Hematopoietic multipotent progenitor cell treated with erythropoietin and hydrocortisone succinate and interleukin-3 and kit ligand, for 8 days (in vitro differentiated cells): ENCODE measurements at regions not wholly inside any gene's neighbourhood (a gene's known extent, or its start where the extent isn't known, plus 50 kb on each side); places are given as distances from the start of the nearest gene placed in this dataset.

ENCODE experiments used
- DNase-seq: peaks from one replicate; pipeline ENCODE4 v3.0.0-alpha.2; 2015

- no peak for DNase-seq
Observed at GRCh38 chr1:232407120-232407519, 222.8 kb downstream of the SIPA1L2 start.

GRCh38 chr1:232405781-232406180 is 224.2 kb downstream of the SIPA1L2 start:
- no peak for DNase-seq

- no peak for DNase-seq
Observed at GRCh38 chr1:232404981-232405731, 224.8 kb downstream of the SIPA1L2 start.

- DNase-seq = no peak
Observed at GRCh38 chr1:232404227-232404626, 225.7 kb downstream of the SIPA1L2 start.

GRCh38 chr1:232403017-232403714 is 226.8 kb downstream of the SIPA1L2 start:
- DNase-seq = no peak

GRCh38 chr1:232398823-232399222 is 231.1 kb downstream of the SIPA1L2 start:
- no peak for DNase-seq

GRCh38 chr1:232393444-232394146 is 236.3 kb downstream of the SIPA1L2 start:
- no peak for DNase-seq

- DNase-seq = no peak
Observed at GRCh38 chr1:232393010-232393409, 236.9 kb downstream of the SIPA1L2 start.

- DNase-seq = no peak
Observed at GRCh38 chr1:232390590-232390989, 239.3 kb downstream of the SIPA1L2 start.

- DNase-seq = no peak
Observed at GRCh38 chr1:232389744-232390143, 240.2 kb downstream of the SIPA1L2 start.

- DNase-seq = no peak
Observed at GRCh38 chr1:232388363-232388762, 241.6 kb downstream of the SIPA1L2 start.

- DNase-seq = no peak
Observed at GRCh38 chr1:232386721-232387510, 243.0 kb downstream of the SIPA1L2 start.

GRCh38 chr1:232386294-232386693 is 243.6 kb downstream of the SIPA1L2 start:
- DNase-seq = no peak

GRCh38 chr1:232385221-232385620 is 244.7 kb downstream of the SIPA1L2 start:
- no peak for DNase-seq

- DNase-seq = no peak
Observed at GRCh38 chr1:232384171-232384883, 245.6 kb downstream of the SIPA1L2 start.

- DNase-seq = no peak
Observed at GRCh38 chr1:232383455-232384123, 246.3 kb downstream of the SIPA1L2 start.

GRCh38 chr1:232382671-232383070 is 247.3 kb downstream of the SIPA1L2 start:
- DNase-seq = no peak

- DNase-seq = no peak
Observed at GRCh38 chr1:232381394-232382100, 248.4 kb downstream of the SIPA1L2 start.

GRCh38 chr1:232380596-232380995 is 249.3 kb downstream of the SIPA1L2 start:
- no peak for DNase-seq

GRCh38 chr1:232380131-232380530 is 249.8 kb downstream of the SIPA1L2 start:
- no peak for DNase-seq

GRCh38 chr1:232379063-232379434 is 250.9 kb downstream of the SIPA1L2 start:
- DNase-seq = no peak
